ENCODE measurements at regions not wholly inside any gene's neighbourhood (a gene's known extent, or its start where the extent isn't known, plus 50 kb on each side); places are given as distances from the start of the nearest gene placed in this dataset.

- Histone ChIP-seq H3K27me3 (replicated peaks in 1 of 4; ENCODE audit: control insufficient read depth in 3 of 4, extremely low read depth in 1 of 4, insufficient read depth in 3 of 4, low read length in 3 of 4) (no peaks in the 10 kb centered on the region), H2BK120ac (replicated peaks; ENCODE audit: low read depth, low read length) (no peak overlapping the region), H3K9me3 (ENCODE audit: insufficient read depth in 2 of 2, low read depth in 1 of 2, low read length in 1 of 2) (no peaks in the 10 kb centered on the region), H3K79me2 (ENCODE audit: control insufficient read depth in 1 of 2, insufficient read depth in 2 of 2, low read length in 2 of 2) (no peaks in the 10 kb centered on the region), H2BK15ac (ENCODE audit: low read length) (no peak overlapping the region), H2AK5ac (ENCODE audit: low read depth, low read length) (no peak overlapping the region), H3K4me3 (ENCODE audit: extremely low read depth in 1 of 4, insufficient read depth in 2 of 4, low read depth in 3 of 4, low read length in 4 of 4) (no peak overlapping the region), H2AFZ (ENCODE audit: low read length) (no peak overlapping the region), H3K9ac (replicated peaks in 1 of 4; ENCODE audit: extremely low read depth in 1 of 4, low read depth in 3 of 4, low read length in 3 of 4) (no peak overlapping the region), H3K23ac (ENCODE audit: insufficient read length) (no peak overlapping the region), H3K4ac (replicated peaks; ENCODE audit: insufficient read length, low read depth, low read length) (no peak overlapping the region), H3K4me1 (replicated peaks in 1 of 4; ENCODE audit: control insufficient read depth in 3 of 4, insufficient read depth in 4 of 4, low read length in 3 of 4) (0 out of 7 replicates have a peak, but pooled peaks cover 0 to 2% (median 0%) of the 10 kb centered on the region in 4 experiments), H3K36me3 (ENCODE audit: control insufficient read depth in 2 of 4, insufficient read depth in 4 of 4, low read length in 3 of 4) (no peaks in the 10 kb centered on the region), H2BK20ac (ENCODE audit: low read length) (no peak overlapping the region), H4K8ac (ENCODE audit: extremely low read depth, insufficient read depth, low read length) (no peak overlapping the region), H3K23me2 (ENCODE audit: low read depth, low read length) (no peaks in the 10 kb centered on the region), H3K56ac (replicated peaks; ENCODE audit: insufficient read length, low read depth, low read length) (no peak overlapping the region), H3K14ac (ENCODE audit: insufficient read length) (no peak overlapping the region), H4K20me1 (replicated peaks in 1 of 2; ENCODE audit: control insufficient read depth in 1 of 2, insufficient read depth in 2 of 2, low read length in 2 of 2) (no peaks in the 10 kb centered on the region), H3K27ac (ENCODE audit: low read depth, low read length) (no peak overlapping the region), H4K91ac (replicated peaks; ENCODE audit: insufficient read length, low read length) (no peak overlapping the region), H4K5ac (ENCODE audit: insufficient read length, low read depth, low read length) (no peak overlapping the region), H3K18ac (ENCODE audit: extremely low read depth, low read length) (no peak overlapping the region), H2BK12ac (ENCODE audit: low read depth, low read length) (no peak overlapping the region), H3K79me1 (ENCODE audit: low read depth, low read length) (no peaks in the 10 kb centered on the region), H2BK5ac (ENCODE audit: low read depth, low read length) (no peak overlapping the region), H3K4me2 (ENCODE audit: insufficient read depth in 1 of 2, low read depth in 2 of 2, low read length in 2 of 2) (no peak overlapping the region)
- FAIRE-seq (no peak), DNase-seq (ENCODE audit: low read depth in 1 of 2, low spot score in 2 of 2) (no peak)
- ChIA-PET CTCF (ENCODE audit: partially characterized antibody) (interaction anchor here (0.7 kb wide), 1 partner anchor 41 kb away, joined by 5 read pairs; no protein-coding TSS in a partner anchor), POLR2A (ENCODE audit: partially characterized antibody) (no interaction called here)
- 82% methylated on average over 3 of the region's 3 CpGs; no CpG with 5 or more reads in 1 of the 2 experiments for WGBS, 2 experiments (ENCODE audit: extremely low coverage in 1 of 2, insufficient coverage in 1 of 2, insufficient read length in 1 of 2, insufficient replicate concordance in 2 of 2, low coverage in 1 of 2, low lambda C conversion rate in 2 of 2, missing lambda C conversion rate in 1 of 2)
- TF ChIP-seq NANOG (IDR thresholded peaks at IDR 0.05; ENCODE audit: insufficient read depth, low read depth, low read length, poor library complexity, severe bottlenecking) (no peak), YY1 (IDR thresholded peaks at IDR 0.05; ENCODE audit: low read depth, low read length) (no peak), ASH2L (IDR thresholded peaks at IDR 0.05; ENCODE audit: low read length) (no peak), ATF2 (IDR thresholded peaks at IDR 0.05; ENCODE audit: low read length) (no peak), JUN (IDR thresholded peaks at IDR 0.05; ENCODE audit: low read depth, low read length) (no peak), RAD21 (IDR thresholded peaks at IDR 0.05 in 1 of 2, conservative IDR thresholded peaks at IDR 0.05 in 1 of 2; ENCODE audit: low read depth in 2 of 2, low read length in 2 of 2) (no peak), NRF1 (IDR thresholded peaks at IDR 0.05; ENCODE audit: low read depth, low read length) (no peak), CREB1 (IDR thresholded peaks at IDR 0.05) (no peak), MAFK (IDR thresholded peaks at IDR 0.05; ENCODE audit: low read depth, low read length) (no peak), EP300 (IDR thresholded peaks at IDR 0.05; ENCODE audit: borderline replicate concordance in 1 of 2, low read depth in 2 of 2, low read length in 2 of 2) (no peak), SP2 (IDR thresholded peaks at IDR 0.05; ENCODE audit: low read length) (no peak), SRF (IDR thresholded peaks at IDR 0.05; ENCODE audit: low read depth, low read length) (no peak), BCL11A (IDR thresholded peaks at IDR 0.05; ENCODE audit: low read depth in 2 of 2, low read length in 2 of 2) (no peak)
Measured at GRCh38 chr3:94647131-94647530, 584.3 kb downstream of the NSUN3 start.

All from H1 (cell line).